Skeletal muscle tissue (tissue), 3 donors: ENCODE measurements at regions not wholly inside any gene's neighbourhood (a gene's known extent, or its start where the extent isn't known, plus 50 kb on each side); places are given as distances from the start of the nearest gene placed in this dataset.

Source experiments
- H3K27ac ChIP-seq: one replicate; pipeline ENCODE4 v1.7.0; 2013; ENCODE audit warnings: mild to moderate bottlenecking, low read depth, low read length, inconsistent platforms
- H3K27me3 ChIP-seq, 3 donors: one replicate each; pipeline ENCODE4 v1.7.0; 2013; ENCODE audit warnings: low read length in 3 of 3; ENCODE audit not compliant: control insufficient read depth in 3 of 3, insufficient read depth in 3 of 3
- H3K36me3 ChIP-seq, 3 donors: one replicate each; pipeline ENCODE4 v1.7.0; 2013; ENCODE audit warnings: low read length in 3 of 3; ENCODE audit not compliant: control insufficient read depth in 3 of 3, insufficient read depth in 3 of 3
- H3K4me1 ChIP-seq, 3 donors: one replicate each; pipeline ENCODE4 v1.7.0; 2013; ENCODE audit warnings: low read length in 3 of 3, mild to moderate bottlenecking in 3 of 3; ENCODE audit not compliant: control insufficient read depth in 3 of 3, insufficient read depth in 3 of 3
- H3K4me3 ChIP-seq, 3 donors: one replicate each; pipeline ENCODE4 v1.7.0; 2013; ENCODE audit warnings: low read length in 3 of 3
- H3K9ac ChIP-seq, 3 donors: one replicate each; pipeline ENCODE4 v1.7.0; 2013; ENCODE audit warnings: low read length in 3 of 3, mild to moderate bottlenecking in 3 of 3, moderate library complexity in 2 of 3, low read depth in 1 of 3
- H3K9me3 ChIP-seq, 3 donors: one replicate each; pipeline ENCODE4 v1.7.0; 2013; ENCODE audit warnings: low read length in 3 of 3; ENCODE audit not compliant: control insufficient read depth in 3 of 3
- donor health status: Osteomylitis.

DNA sequence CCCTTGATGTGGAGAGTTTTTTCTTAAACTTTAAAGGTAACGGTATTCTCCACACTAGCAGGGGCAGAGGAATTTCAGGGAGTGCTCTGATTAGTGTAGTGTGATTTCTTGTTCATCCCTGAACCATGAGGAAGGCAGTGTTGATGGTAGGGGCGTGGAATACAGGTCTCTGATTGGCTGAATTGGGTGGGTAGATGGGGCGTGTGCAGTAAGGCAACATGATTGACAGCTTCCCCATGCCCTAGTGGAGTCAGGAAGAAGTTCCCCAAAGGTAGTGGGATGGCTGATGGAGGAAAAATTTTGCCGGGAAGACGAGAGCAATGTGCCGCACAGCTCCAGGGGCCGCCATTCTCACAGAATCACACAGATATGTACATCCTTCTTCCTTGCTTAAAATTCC, 97.4 kb upstream of the SALL4 start:
- no peaks in the 10 kb centered on the region for H3K9me3 ChIP-seq

DNA sequence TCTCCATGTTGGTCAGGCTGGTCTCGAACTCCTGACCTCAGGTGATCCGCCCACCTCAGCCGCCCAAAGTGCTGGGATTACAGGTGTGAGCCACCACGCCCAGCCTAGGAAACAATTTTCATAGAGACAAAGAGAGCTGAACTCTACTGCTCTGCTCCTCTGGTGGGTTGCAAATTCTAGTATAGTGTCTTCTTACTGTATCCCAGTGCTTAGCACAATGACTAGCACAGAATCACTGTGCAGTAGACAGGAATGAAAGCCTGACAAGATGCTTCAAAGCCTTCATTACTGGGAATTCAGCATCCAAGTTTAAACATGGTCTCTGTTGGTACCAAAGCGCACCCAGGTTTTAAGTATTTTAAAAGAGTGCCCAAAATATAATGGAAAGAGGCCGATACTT, 96.5 kb upstream of the SALL4 start:
- no peaks in the 10 kb centered on the region for H3K9me3 ChIP-seq
- no peaks in the 10 kb centered on the region for H3K36me3 ChIP-seq
- no peak overlapping the region for H3K4me3 ChIP-seq
- no peak overlapping the region for H3K9ac ChIP-seq
- H3K27ac ChIP-seq, result no peak overlapping the region
- H3K27me3 ChIP-seq, result peaks cover 0 to under 1% (median 0%) of the 10 kb centered on the region in 3 donors
- H3K4me1 ChIP-seq, result no peaks in the 10 kb centered on the region

More for the DNA sequence above, 97.4 kb upstream of the SALL4 start:
- Histone ChIP-seq H3K4me1 (no peaks in the 10 kb centered on the region), H3K27me3 (peaks cover 0 to 7% (median 0%) of the 10 kb centered on the region in 3 donors), H3K9ac (no peak overlapping the region), H3K4me3 (no peak overlapping the region), H3K36me3 (no peaks in the 10 kb centered on the region), H3K27ac (no peak overlapping the region)

DNA sequence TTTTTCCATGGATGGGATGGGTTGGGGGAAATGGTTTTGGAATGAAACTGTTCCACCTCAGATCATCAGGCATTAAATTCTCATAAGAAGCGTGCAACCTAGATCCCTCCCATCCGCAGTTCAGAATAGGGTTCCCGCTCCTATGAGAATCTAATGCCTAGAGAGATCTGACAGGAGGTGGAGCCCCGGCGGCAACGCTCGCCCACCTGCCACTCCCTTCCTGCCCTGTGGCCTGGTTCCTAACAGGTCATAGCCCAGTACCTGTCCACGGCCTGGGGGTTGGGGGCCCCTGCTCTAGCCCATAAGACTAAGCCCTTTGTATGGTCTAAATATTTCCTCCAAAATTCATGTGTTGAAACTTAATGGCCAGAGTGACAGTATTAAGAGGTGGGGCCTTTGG, 92.3 kb upstream of the SALL4 start:
- Histone ChIP-seq H3K36me3 (no peaks in the 10 kb centered on the region), H3K4me3 (no peak overlapping the region), H3K4me1 (no peaks in the 10 kb centered on the region), H3K27ac (no peak overlapping the region), H3K9ac (no peak overlapping the region), H3K27me3 (no peaks in the 10 kb centered on the region), H3K9me3 (no peaks in the 10 kb centered on the region)

DNA sequence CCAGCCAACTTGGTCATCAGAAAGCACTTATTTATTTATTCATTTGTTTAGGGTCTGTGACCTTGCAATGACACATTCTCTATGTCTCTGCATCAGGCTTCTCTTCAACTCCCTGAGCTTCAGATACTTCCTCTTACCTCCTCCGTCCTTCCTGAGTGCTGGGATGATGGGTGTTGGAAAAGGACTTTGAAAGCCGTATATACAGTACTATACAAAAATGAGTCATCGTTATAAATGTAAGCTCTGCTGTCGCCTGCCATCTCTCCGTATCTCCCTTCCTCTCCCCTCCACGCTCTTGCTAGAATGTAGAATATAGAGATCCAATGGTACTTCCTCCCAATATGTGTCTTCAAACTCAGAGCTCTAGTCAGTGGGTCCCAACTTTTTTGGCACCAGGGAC, 91.9 kb upstream of the SALL4 start:
- Histone ChIP-seq H3K4me3 (no peak overlapping the region), H3K9ac (no peak overlapping the region), H3K27me3 (no peaks in the 10 kb centered on the region), H3K36me3 (no peaks in the 10 kb centered on the region), H3K27ac (no peak overlapping the region), H3K9me3 (no peaks in the 10 kb centered on the region), H3K4me1 (no peaks in the 10 kb centered on the region)

DNA sequence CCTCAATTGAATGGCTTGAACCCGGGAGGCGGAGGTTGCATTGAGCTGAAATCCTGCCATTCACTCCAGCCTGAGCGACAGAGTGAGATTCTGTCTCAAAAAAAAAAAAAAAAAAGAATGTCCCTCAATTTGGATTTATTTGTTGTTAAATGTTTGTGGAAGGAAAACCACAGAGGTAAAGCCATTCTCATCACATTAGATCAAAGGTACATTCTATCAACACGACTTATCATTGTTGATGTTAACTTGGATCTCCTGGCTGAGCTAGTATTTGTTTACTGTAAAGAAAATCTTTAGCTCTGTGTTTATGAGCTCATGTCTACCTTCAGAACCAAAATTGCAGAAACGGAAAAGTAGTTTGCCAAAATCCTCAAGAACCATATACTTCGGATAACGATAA, 91.4 kb upstream of the SALL4 start:
- Histone ChIP-seq H3K27ac (no peak overlapping the region), H3K9me3 (no peaks in the 10 kb centered on the region), H3K4me1 (no peaks in the 10 kb centered on the region), H3K4me3 (no peak overlapping the region), H3K9ac (no peak overlapping the region), H3K36me3 (no peaks in the 10 kb centered on the region), H3K27me3 (no peaks in the 10 kb centered on the region)

DNA sequence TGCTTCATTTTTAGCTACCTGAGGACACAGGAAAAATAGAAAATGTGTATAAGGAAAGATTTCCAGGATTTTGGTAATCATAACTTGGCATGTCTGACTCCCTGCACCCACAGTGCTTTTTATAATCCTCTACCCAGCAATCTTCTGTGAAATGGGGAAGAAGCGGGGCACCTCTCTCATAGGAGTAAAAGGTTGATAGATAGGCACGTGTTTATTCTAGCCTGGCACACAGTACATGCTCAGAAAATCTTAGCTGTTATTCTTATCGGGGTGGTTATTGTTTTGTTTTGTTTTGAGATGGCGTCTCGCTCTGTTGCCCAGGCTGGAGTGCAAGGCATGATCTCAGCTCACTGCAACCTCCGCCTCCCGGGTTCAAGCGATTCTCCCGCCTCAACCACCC, 87.7 kb upstream of the SALL4 start:
- Histone ChIP-seq H3K27ac (no peak overlapping the region), H3K27me3 (peaks cover 0 to 6% (median 0%) of the 10 kb centered on the region in 3 donors), H3K36me3 (no peaks in the 10 kb centered on the region), H3K4me1 (no peaks in the 10 kb centered on the region), H3K9ac (no peak overlapping the region), H3K4me3 (no peak overlapping the region), H3K9me3 (peaks cover 0 to 2% (median 0%) of the 10 kb centered on the region in 3 donors)

DNA sequence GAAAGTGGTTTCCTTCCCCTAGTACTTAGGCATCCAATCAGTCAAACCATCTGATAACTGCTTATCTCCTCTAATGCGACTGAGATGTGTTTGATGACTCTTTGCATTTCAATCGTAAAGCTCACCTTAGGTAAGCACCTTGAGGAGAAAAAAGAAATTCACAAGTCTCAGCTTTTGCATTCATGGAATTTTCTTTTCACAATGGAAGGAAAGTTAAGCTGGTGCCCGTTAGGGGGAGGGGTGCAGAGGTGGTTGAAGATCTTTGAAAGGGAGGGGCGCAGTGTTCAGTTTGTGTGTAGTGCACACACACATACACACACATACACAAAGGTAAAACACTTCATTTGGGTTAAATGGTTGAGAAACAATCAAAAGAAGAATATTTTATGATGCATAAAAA, 87.1 kb upstream of the SALL4 start:
- Histone ChIP-seq H3K4me1 (no peaks in the 10 kb centered on the region), H3K27me3 (peaks cover 0 to 6% (median 0%) of the 10 kb centered on the region in 3 donors), H3K27ac (no peak overlapping the region), H3K9ac (no peak overlapping the region), H3K4me3 (no peak overlapping the region), H3K36me3 (no peaks in the 10 kb centered on the region), H3K9me3 (peaks cover 0 to 2% (median 0%) of the 10 kb centered on the region in 3 donors)

DNA sequence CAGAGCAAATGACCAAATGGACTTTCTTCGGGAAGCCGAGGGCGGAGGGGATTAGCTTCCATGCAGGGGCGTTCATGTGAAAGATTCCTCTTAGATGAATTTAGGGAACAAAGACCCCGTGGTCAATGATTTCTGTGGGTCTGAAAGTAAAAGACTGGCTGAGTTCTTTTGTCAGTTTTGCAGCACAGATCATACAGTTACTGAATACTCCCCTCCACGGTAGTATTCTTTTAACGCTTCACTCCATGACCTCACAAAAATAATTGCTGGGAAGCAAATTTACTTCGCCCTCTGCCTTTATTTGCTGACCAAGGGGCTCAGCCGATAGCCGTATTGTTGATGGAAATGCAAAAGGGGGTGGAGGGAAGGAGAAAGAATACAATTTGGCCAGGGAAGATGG, 86.0 kb upstream of the SALL4 start:
- H3K4me1 ChIP-seq, result no peaks in the 10 kb centered on the region
- no peak overlapping the region for H3K27ac ChIP-seq
- H3K9ac ChIP-seq, result no peak overlapping the region
- peaks cover 0 to 2% (median 0%) of the 10 kb centered on the region in 3 donors for H3K9me3 ChIP-seq
- H3K36me3 ChIP-seq, result no peaks in the 10 kb centered on the region
- H3K4me3 ChIP-seq, result no peak overlapping the region
- peaks cover 0 to 6% (median 0%) of the 10 kb centered on the region in 3 donors for H3K27me3 ChIP-seq

DNA sequence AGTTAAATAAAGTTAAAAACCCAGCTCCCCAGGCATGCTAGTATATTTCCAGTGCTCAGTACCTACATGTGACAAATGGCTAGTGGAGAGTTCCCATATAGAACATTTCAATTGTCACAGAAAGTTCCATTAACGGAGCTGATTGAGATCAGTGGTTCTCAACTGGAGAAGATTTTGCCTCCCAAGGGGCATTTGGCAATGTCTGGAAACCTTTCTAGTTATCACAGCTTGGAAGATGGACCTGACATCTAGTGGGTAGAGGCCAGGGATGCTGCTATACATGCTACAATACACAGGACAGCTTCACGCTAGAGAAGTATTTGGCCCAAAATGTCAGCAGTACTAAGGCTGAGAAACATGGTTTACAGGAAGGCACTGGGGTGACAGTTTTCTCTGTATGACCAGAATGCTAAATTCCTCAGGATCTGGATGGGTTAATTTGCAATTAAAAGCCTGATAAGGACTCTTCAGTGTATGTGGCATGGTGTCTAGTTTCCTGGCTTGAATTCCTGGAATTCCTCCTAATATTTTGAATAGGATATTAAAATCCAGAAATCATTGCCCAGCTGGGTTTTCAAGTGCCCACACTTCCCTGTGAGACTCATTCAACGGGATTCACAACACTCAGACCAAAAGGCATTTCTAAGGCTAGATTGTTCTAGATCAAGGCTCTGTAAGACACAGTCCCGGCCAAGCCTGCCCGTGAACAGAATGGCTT, 84.7 kb upstream of the SALL4 start:
- Histone ChIP-seq H3K4me1 (no peaks in the 10 kb centered on the region), H3K4me3 (no peak overlapping the region), H3K27me3 (peaks cover 0 to 6% (median 0%) of the 10 kb centered on the region in 3 donors), H3K27ac (no peak overlapping the region), H3K9ac (no peak overlapping the region), H3K36me3 (no peaks in the 10 kb centered on the region), H3K9me3 (peaks cover 0 to 2% (median 0%) of the 10 kb centered on the region in 3 donors)

DNA sequence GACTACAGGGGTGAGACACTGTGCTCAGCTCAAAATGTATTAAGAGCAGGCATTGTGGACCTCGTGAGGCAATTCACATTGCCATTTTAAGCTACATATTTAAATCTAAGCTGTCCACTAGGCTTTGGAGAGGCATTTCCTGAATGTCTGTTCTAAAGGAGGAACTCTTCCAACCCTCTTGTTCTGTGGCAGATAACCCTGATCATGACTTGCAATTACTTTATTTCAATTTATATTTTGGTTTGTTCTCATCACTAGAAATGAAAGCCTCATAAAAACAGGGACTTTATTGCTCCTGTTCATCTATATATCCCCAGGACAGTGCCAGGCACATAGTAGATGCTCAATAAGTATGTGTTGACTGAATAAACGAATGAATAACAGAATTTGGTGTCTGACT, 84.0 kb upstream of the SALL4 start:
- Histone ChIP-seq H3K27me3 (peaks cover 0 to 6% (median 0%) of the 10 kb centered on the region in 3 donors), H3K4me3 (no peak overlapping the region), H3K36me3 (no peaks in the 10 kb centered on the region), H3K4me1 (no peaks in the 10 kb centered on the region), H3K9me3 (peaks cover 0 to 2% (median 0%) of the 10 kb centered on the region in 3 donors), H3K27ac (no peak overlapping the region), H3K9ac (no peak overlapping the region)
